GM12878 (cell line): ENCODE measurements at regions not wholly inside any gene's neighbourhood (a gene's known extent, or its start where the extent isn't known, plus 50 kb on each side); places are given as distances from the start of the nearest gene placed in this dataset.

Source experiments
- ATAC-seq: fragments of 200-7000 bp; cut with Tn5 transposase; 3 replicates; pipeline ENCODE4 v1.9.1; 2020; ENCODE audit warnings: mild to moderate bottlenecking, moderate library complexity
- BruUV-seq: library from RNA; stranded (reverse); fragments of 400-500 nt; replicated peaks from 2 replicates; lab custom pipeline; 2021; lab: Mats Ljungman, UMichigan
- CTCF ChIA-PET: fragments of 300-600 bp; sonication (Branson Sonifier 250); formaldehyde crosslinking; extraction: SDS; loops from one replicate; lab custom pipeline; 2021; ENCODE audit warnings: inconsistent platforms; lab: Yijun Ruan, JAX
- POLR2A ChIA-PET: fragments of 350-600 bp; formaldehyde crosslinking; extraction: SDS; loops from one replicate; lab custom pipeline; 2021; ENCODE audit warnings: inconsistent platforms; lab: Charles Lee
- RAD21 ChIA-PET: fragments of 300-600 bp; sonication (Branson Sonifier 250); formaldehyde crosslinking; loops from one replicate; lab custom pipeline; 2023; ENCODE audit warnings: antibody characterized with exemption; ENCODE audit not compliant: unreplicated experiment; lab: Charles Lee
- SMC1A ChIA-PET: fragments of 300-600 bp; sonication (Branson Sonifier 250); formaldehyde crosslinking; loops from one replicate; lab custom pipeline; 2023; ENCODE audit not compliant: unreplicated experiment, uncharacterized antibody; lab: Charles Lee
- DNase-seq: peaks from one replicate; pipeline ENCODE4 v3.0.0-alpha.2; 2011; ENCODE audit warnings: low read depth, low spot score
- FAIRE-seq: peaks from 3 replicates; lab custom pipeline; 2011; peaks lifted over from hg19 to GRCh38; lab: Jason Lieb, UNC
- H2AFZ ChIP-seq: 2 replicates; pipeline ENCODE4 v1.6.0; 2011; ENCODE audit warnings: low read depth, low read length, control low read depth; ENCODE audit not compliant: control insufficient read depth
- H3K27ac ChIP-seq: 2 replicates; pipeline ENCODE4 v1.5.1; 2011; ENCODE audit warnings: control low read depth; ENCODE audit not compliant: control insufficient read depth, insufficient read depth
- H3K27me3 ChIP-seq, 2 experiments: replicated peaks in 1 of 2; 2 replicates each; pipeline versions ENCODE4 v1.6.0 to v1.6.1; 2011; ENCODE audit warnings: low read length in 1 of 2; ENCODE audit not compliant: control insufficient read depth in 2 of 2, insufficient read depth in 2 of 2
- H3K36me3 ChIP-seq, 2 experiments: 2 replicates each; pipeline ENCODE4 v1.5.1; 2011; ENCODE audit warnings: low read length in 1 of 2; ENCODE audit not compliant: control insufficient read depth in 2 of 2, insufficient read depth in 2 of 2
- H3K4me1 ChIP-seq: 2 replicates; pipeline ENCODE4 v1.6.1; 2011; ENCODE audit warnings: mild to moderate bottlenecking, low read length, moderate library complexity, mixed read lengths; ENCODE audit not compliant: control insufficient read depth, insufficient read depth
- H3K4me2 ChIP-seq: 2 replicates; pipeline ENCODE4 v1.6.0; 2011; ENCODE audit warnings: control low read depth; ENCODE audit not compliant: control insufficient read depth, insufficient read depth
- H3K4me3 ChIP-seq: fragments of 200-600 bp; sonication (generic); 2 replicates; pipeline ENCODE4 v1.5.1; 2016
- H3K79me2 ChIP-seq: 2 replicates; pipeline ENCODE4 v1.6.0; 2011; ENCODE audit warnings: low read length; ENCODE audit not compliant: control insufficient read depth, insufficient read depth
- H3K9ac ChIP-seq: 2 replicates; pipeline ENCODE4 v1.8.0; 2011; ENCODE audit warnings: low read length, control low read depth, mixed read lengths; ENCODE audit not compliant: control insufficient read depth, insufficient read depth
- H3K9me3 ChIP-seq: replicated peaks from 3 replicates; pipeline ENCODE4 v1.5.1; 2011; ENCODE audit warnings: mild to moderate bottlenecking, low read length; ENCODE audit not compliant: control insufficient read depth, insufficient read depth
- H4K20me1 ChIP-seq: 2 replicates; pipeline ENCODE4 v1.6.0; 2011; ENCODE audit not compliant: control insufficient read depth, insufficient read depth
- BACH1 ChIP-seq: fragments of 450-650 bp; IDR thresholded peaks from 2 replicates; pipeline ENCODE4 v1.6.1; 2017; ENCODE audit warnings: mild to moderate bottlenecking, borderline replicate concordance
- BCL11A ChIP-seq: IDR thresholded peaks from 2 replicates; pipeline ENCODE4 v1.6.1; 2011; ENCODE audit warnings: low read depth, low read length
- CHD1 ChIP-seq: IDR thresholded peaks from 2 replicates; pipeline ENCODE4 v1.6.1; 2012; ENCODE audit warnings: low read depth, low read length, improper control_type of control experiment
- E2F4 ChIP-seq: IDR thresholded peaks from 2 replicates; pipeline ENCODE4 v1.6.1; 2012; ENCODE audit warnings: low read depth, low read length, improper control_type of control experiment
- EZH2 ChIP-seq: IDR thresholded peaks from 2 replicates; pipeline ENCODE4 v1.6.1; 2012; ENCODE audit warnings: low read depth, mild to moderate bottlenecking, control low read depth, inconsistent platforms, low read length, borderline replicate concordance; ENCODE audit not compliant: control insufficient read depth
- GATAD2B ChIP-seq: fragments of 450-650 bp; conservative IDR thresholded peaks from 2 replicates; pipeline ENCODE4 v1.6.1; 2017; ENCODE audit warnings: low read depth, mild to moderate bottlenecking, moderate library complexity
- IRF4 ChIP-seq: IDR thresholded peaks from 2 replicates; pipeline ENCODE4 v1.6.1; 2011; ENCODE audit warnings: low read depth, low read length
- KLF5 ChIP-seq: fragments of 450-650 bp; IDR thresholded peaks from 2 replicates; pipeline ENCODE4 v1.6.1; 2014; ENCODE audit warnings: mild to moderate bottlenecking; ENCODE audit not compliant: partially characterized antibody
- MEF2A ChIP-seq: IDR thresholded peaks from 2 replicates; pipeline ENCODE4 v1.6.1; 2011; ENCODE audit warnings: low read depth, mild to moderate bottlenecking, low read length, moderate library complexity; ENCODE audit not compliant: insufficient read depth
- NFYA ChIP-seq: IDR thresholded peaks from 2 replicates; pipeline ENCODE4 v1.6.1; 2011; ENCODE audit warnings: low read depth, mild to moderate bottlenecking, low read length, improper control_type of control experiment, borderline replicate concordance
- NFYB ChIP-seq: IDR thresholded peaks from 2 replicates; pipeline ENCODE4 v1.6.1; 2011; ENCODE audit warnings: low read depth, mild to moderate bottlenecking, low read length, improper control_type of control experiment, moderate library complexity; ENCODE audit not compliant: insufficient read depth
- POLR2AphosphoS5 ChIP-seq: IDR thresholded peaks from 2 replicates; pipeline ENCODE4 v1.6.1; 2011; ENCODE audit warnings: mild to moderate bottlenecking, low read length, inconsistent platforms
- RBBP5 ChIP-seq: fragments of 200-600 bp; sonication (generic); conservative IDR thresholded peaks from 2 replicates; pipeline ENCODE4 v1.6.1; 2016
- RELA ChIP-seq: fragments of 450-650 bp; IDR thresholded peaks from 2 replicates; pipeline ENCODE4 v1.8.0; 2014; ENCODE audit warnings: borderline replicate concordance; ENCODE audit not compliant: partially characterized antibody
- SUPT20H ChIP-seq: IDR thresholded peaks from 2 replicates; pipeline ENCODE4 v1.6.1; 2011; ENCODE audit warnings: low read depth, mild to moderate bottlenecking, low read length, moderate library complexity, borderline replicate concordance; ENCODE audit not compliant: control insufficient read depth
- WGBS: methylation state at CpG from one replicate; pipeline ENCODE4 v1.1.6; 2016; ENCODE audit warnings: low lambda C conversion rate; ENCODE audit not compliant: insufficient replicate concordance, insufficient coverage; ENCODE audit errors: missing lambda C conversion rate; 5-methylcytosine and 5-hydroxymethylcytosine counted together
- in situ Hi-C: fragments of 300-500 bp; cut with MboI; formaldehyde crosslinking; loops from 9 replicates; pipeline ENCODE4 v1.14.3; 2018; ENCODE audit warnings: mixed read lengths
- intact Hi-C: fragments of 100-400 bp; cut with micrococcal nuclease; formaldehyde crosslinking; loops from one replicate; pipeline ENCODE4 v1.14.2; 2022; ENCODE audit not compliant: unreplicated experiment
- TF ChIP-seq, protein P1 (sequence below): fragments of 450-650 bp; conservative IDR thresholded peaks from 2 replicates; pipeline ENCODE4 v1.6.1; 2017; ENCODE audit warnings: mild to moderate bottlenecking, moderate library complexity

DNA sequence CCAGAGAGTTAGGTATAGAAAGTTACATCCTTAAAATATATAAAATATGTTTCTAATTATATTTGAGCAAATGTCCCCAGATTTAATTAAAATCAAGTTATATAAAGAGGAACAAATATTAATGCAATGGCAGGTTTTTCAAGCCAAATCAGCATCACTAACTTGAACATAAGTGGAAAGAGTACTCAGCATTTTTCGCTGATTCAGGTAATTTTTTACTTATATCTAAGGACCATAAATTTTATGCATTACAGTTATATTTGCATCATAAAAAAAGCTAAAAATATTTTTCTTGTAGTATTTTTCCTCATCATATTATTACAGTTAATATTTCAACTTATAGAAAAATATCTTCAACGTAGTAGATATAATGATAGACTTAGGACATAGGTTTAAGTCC is 1047.4 kb downstream of the FAM133A start:
- no peaks in the 10 kb centered on the region for H4K20me1 ChIP-seq
- H3K9ac ChIP-seq: no peak overlapping the region
- FAIRE-seq (no peak), DNase-seq (no peak), ATAC-seq (no peak)
- 17% methylated on average over 2 of the region's 2 CpGs for WGBS
- no peak overlapping the region for H3K4me3 ChIP-seq
- POLR2A ChIA-PET: no interaction called here
- H3K79me2 ChIP-seq: no peaks in the 10 kb centered on the region
- no peak overlapping the region for H2AFZ ChIP-seq
- no peak overlapping the region for H3K4me2 ChIP-seq
- TF ChIP-seq E2F4 (no peak), RELA (no peak), SUPT20H (no peak), IRF4 (no peak), RBBP5 (no peak)
- intact Hi-C loops: no loop called here
- H3K27me3 ChIP-seq: no peaks in the 10 kb centered on the region
- H3K36me3 ChIP-seq: no peaks in the 10 kb centered on the region
- CTCF ChIA-PET: no interaction called here
- BruUV-seq: no TSS peak
- SMC1A ChIA-PET: interaction anchor here (0.7 kb wide), 1 partner anchor 279 kb away, joined by 3 read pairs; no protein-coding TSS in a partner anchor
- RAD21 ChIA-PET: no interaction called here
- no peaks in the 10 kb centered on the region for H3K4me1 ChIP-seq
- in situ Hi-C loops: no loop called here
- no peaks in the 10 kb centered on the region for H3K9me3 ChIP-seq
- no peak overlapping the region for H3K27ac ChIP-seq

GRCh38 chrX:94722578-94722977 is 1048.6 kb downstream of the FAM133A start:
- Histone ChIP-seq H2AFZ (no peak overlapping the region), H3K36me3 (no peaks in the 10 kb centered on the region), H4K20me1 (no peaks in the 10 kb centered on the region), H3K9ac (no peak overlapping the region), H3K4me2 (no peak overlapping the region), H3K27ac (no peak overlapping the region), H3K4me3 (no peak overlapping the region), H3K27me3 (no peaks in the 10 kb centered on the region), H3K79me2 (no peaks in the 10 kb centered on the region), H3K9me3 (no peaks in the 10 kb centered on the region), H3K4me1 (no peaks in the 10 kb centered on the region)
- 52% methylated on average over 3 of the region's 3 CpGs for WGBS
- no peak for DNase-seq
- no TSS peak for BruUV-seq
- ChIA-PET SMC1A (interaction anchor here (0.8 kb wide), 1 partner anchor 9 kb away, joined by 3 read pairs; no protein-coding TSS in a partner anchor), RAD21 (interaction anchor here (1.0 kb wide), 1 partner anchor 28 kb away, joined by 3 read pairs; no protein-coding TSS in a partner anchor), CTCF (no interaction called here), POLR2A (no interaction called here)
- intact Hi-C loops (no loop called here), in situ Hi-C loops (no loop called here)
- no peak for ATAC-seq
- FAIRE-seq: no peak
- TF ChIP-seq POLR2AphosphoS5 (no peak), GATAD2B (no peak), CHD1 (no peak), RELA (no peak), NFYB (no peak), KLF5 (no peak), EZH2 (no peak), BACH1 (no peak), NFYA (no peak), BCL11A (no peak), MEF2A (no peak)
- TF ChIP-seq, protein P1, sequence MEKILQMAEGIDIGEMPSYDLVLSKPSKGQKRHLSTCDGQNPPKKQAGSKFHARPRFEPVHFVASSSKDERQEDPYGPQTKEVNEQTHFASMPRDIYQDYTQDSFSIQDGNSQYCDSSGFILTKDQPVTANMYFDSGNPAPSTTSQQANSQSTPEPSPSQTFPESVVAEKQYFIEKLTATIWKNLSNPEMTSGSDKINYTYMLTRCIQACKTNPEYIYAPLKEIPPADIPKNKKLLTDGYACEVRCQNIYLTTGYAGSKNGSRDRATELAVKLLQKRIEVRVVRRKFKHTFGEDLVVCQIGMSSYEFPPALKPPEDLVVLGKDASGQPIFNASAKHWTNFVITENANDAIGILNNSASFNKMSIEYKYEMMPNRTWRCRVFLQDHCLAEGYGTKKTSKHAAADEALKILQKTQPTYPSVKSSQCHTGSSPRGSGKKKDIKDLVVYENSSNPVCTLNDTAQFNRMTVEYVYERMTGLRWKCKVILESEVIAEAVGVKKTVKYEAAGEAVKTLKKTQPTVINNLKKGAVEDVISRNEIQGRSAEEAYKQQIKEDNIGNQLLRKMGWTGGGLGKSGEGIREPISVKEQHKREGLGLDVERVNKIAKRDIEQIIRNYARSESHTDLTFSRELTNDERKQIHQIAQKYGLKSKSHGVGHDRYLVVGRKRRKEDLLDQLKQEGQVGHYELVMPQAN: no peak
